ENCODE measurements at regions not wholly inside any gene's neighbourhood (a gene's known extent, or its start where the extent isn't known, plus 50 kb on each side); places are given as distances from the start of the nearest gene placed in this dataset.

GRCh38 chr3:1955170-1955569, 143.5 kb upstream of the CNTN4 start:
- TF ChIP-seq, protein P1, sequence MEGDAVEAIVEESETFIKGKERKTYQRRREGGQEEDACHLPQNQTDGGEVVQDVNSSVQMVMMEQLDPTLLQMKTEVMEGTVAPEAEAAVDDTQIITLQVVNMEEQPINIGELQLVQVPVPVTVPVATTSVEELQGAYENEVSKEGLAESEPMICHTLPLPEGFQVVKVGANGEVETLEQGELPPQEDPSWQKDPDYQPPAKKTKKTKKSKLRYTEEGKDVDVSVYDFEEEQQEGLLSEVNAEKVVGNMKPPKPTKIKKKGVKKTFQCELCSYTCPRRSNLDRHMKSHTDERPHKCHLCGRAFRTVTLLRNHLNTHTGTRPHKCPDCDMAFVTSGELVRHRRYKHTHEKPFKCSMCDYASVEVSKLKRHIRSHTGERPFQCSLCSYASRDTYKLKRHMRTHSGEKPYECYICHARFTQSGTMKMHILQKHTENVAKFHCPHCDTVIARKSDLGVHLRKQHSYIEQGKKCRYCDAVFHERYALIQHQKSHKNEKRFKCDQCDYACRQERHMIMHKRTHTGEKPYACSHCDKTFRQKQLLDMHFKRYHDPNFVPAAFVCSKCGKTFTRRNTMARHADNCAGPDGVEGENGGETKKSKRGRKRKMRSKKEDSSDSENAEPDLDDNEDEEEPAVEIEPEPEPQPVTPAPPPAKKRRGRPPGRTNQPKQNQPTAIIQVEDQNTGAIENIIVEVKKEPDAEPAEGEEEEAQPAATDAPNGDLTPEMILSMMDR (IDR thresholded peaks at IDR 0.05), result no peak
- no peak for TF ChIP-seq ZFX (IDR thresholded peaks at IDR 0.05; ENCODE audit: borderline replicate concordance)

Measured in 22Rv1 (cell line).